ENCODE measurements at regions not wholly inside any gene's neighbourhood (a gene's known extent, or its start where the extent isn't known, plus 50 kb on each side); places are given as distances from the start of the nearest gene placed in this dataset.

- no peak for DNase-seq (ENCODE audit: extremely low read depth, insufficient read length)
- TF ChIP-seq, protein P1, sequence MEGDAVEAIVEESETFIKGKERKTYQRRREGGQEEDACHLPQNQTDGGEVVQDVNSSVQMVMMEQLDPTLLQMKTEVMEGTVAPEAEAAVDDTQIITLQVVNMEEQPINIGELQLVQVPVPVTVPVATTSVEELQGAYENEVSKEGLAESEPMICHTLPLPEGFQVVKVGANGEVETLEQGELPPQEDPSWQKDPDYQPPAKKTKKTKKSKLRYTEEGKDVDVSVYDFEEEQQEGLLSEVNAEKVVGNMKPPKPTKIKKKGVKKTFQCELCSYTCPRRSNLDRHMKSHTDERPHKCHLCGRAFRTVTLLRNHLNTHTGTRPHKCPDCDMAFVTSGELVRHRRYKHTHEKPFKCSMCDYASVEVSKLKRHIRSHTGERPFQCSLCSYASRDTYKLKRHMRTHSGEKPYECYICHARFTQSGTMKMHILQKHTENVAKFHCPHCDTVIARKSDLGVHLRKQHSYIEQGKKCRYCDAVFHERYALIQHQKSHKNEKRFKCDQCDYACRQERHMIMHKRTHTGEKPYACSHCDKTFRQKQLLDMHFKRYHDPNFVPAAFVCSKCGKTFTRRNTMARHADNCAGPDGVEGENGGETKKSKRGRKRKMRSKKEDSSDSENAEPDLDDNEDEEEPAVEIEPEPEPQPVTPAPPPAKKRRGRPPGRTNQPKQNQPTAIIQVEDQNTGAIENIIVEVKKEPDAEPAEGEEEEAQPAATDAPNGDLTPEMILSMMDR (IDR thresholded peaks at IDR 0.05; ENCODE audit: insufficient read depth, low read length, poor library complexity, severe bottlenecking) = no peak
- no peaks in the 10 kb centered on the region for H3K36me3 ChIP-seq (ENCODE audit: control insufficient read depth, insufficient read depth, low read length)
- peaks cover 2% of the 10 kb centered on the region for H3K27me3 ChIP-seq (replicated peaks; ENCODE audit: control insufficient read depth, insufficient read depth, low read length)
- no peak overlapping the region for H3K4me3 ChIP-seq (replicated peaks; ENCODE audit: low read depth, low read length)
Measured at GRCh38 chr1:229027158-229027557, 243.8 kb upstream of the RAB4A start.

DNA sequence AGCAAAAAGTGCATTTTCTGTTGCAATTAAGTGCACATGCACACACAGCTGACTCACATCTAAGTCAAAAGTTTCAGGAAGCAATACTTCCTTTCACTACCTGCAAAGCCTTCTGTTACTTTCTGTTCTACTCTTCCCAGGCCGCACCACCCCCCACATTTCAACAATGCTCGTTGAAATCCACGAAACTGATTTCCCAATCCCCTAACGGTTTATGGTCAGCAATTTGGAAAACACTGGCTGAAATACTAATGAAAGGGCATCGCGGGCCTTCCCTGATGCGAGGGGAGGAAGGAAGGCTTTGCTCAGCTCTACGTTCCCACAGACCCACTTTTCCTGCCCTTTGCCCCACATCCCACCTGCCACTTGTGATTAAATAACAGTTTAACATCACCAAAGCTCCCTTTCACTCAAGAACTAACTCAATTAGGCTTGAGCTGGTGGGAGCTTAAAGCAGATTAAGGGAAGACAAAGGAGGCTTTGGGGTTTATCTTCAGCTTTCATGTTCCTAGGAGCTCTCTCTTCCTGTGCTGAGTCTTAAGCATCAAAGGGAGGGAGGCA, 243.2 kb upstream of the RAB4A start:
- Histone ChIP-seq H3K4me3 (replicated peaks; ENCODE audit: low read depth, low read length) (no peak overlapping the region), H3K36me3 (ENCODE audit: control insufficient read depth, insufficient read depth, low read length) (no peaks in the 10 kb centered on the region), H3K27me3 (replicated peaks; ENCODE audit: control insufficient read depth, insufficient read depth, low read length) (peaks cover 2% of the 10 kb centered on the region)
- TF ChIP-seq, protein P1 (IDR thresholded peaks at IDR 0.05; ENCODE audit: insufficient read depth, low read length, poor library complexity, severe bottlenecking) = no peak
- no peak for DNase-seq (ENCODE audit: extremely low read depth, insufficient read length)

DNA sequence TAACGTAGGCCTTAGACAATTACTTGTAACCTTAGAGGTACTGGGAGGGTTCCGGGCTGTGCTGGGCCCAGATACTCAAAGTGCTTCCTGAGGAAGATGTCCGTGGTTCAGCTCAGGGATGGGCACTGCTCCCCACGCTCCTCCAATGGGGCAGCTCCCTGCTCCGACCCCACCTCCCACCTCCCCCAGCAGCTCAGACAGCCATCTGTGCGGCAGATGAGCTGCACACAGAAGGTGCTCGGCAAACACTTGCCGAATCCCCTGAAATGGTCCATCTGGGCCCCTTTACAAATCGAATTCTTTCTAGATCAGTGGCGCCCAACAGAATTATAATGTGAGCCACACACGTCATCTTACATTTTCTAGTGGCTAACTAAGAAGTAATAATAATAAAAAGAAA, 242.4 kb upstream of the RAB4A start:
- TF ChIP-seq, protein P1 (IDR thresholded peaks at IDR 0.05; ENCODE audit: insufficient read depth, low read length, poor library complexity, severe bottlenecking) = no peak

DNA sequence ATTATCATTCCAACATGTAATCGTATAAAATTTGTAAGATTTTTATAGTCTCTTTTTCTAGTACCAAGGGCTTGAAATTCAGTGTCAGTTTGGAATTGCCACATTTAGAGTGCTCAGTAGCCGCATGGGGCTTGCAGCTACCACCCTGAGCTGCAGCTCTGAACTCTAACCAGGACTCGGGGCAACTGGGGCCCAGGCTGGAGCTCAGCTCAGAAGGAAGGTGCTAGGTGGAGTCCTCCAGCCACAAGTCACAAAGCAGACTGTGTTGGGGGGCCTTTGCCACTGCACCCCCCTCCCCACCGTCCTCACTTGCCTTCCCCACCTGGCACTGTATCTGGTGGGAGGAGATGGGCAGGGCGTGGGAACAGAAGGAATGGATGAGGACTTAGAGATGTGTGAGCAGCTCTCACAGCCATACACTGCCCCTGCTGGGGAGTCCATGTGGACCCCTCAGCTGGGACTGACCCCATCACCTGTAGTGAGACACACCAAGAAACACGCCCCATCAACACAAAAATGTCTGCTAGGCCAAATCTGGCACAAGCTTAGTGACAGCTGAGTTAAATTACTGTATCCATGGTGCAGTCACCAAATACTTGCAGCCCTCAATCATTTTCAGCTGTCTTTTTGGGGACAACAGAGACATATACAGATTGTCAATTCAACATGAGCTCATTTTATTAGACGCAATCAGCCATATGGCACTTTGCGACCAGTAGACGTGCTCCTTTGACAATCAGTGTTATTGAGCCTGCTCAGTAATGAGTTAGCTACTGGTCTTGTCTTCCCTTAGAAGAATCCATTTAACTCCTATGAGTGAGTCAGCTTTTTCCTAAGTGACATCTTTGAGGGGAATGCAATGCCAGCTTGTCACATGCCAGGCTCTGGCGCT, 241.7 kb upstream of the RAB4A start:
- H3K27me3 ChIP-seq (replicated peaks; ENCODE audit: control insufficient read depth, insufficient read depth, low read length) = no peaks in the 10 kb centered on the region; the same call in none of the 2 replicates
- no peak for DNase-seq (ENCODE audit: extremely low read depth, insufficient read length)
- H3K4me3 ChIP-seq (replicated peaks; ENCODE audit: low read depth, low read length) = no peak overlapping the region
- no peaks in the 10 kb centered on the region for H3K36me3 ChIP-seq (ENCODE audit: control insufficient read depth, insufficient read depth, low read length)
- TF ChIP-seq, protein P1 (IDR thresholded peaks at IDR 0.05; ENCODE audit: insufficient read depth, low read length, poor library complexity, severe bottlenecking) = no peak

More for the DNA sequence above, 242.4 kb upstream of the RAB4A start:
- no peak for DNase-seq (ENCODE audit: extremely low read depth, insufficient read length)
- Histone ChIP-seq H3K36me3 (ENCODE audit: control insufficient read depth, insufficient read depth, low read length) (no peaks in the 10 kb centered on the region), H3K4me3 (replicated peaks; ENCODE audit: low read depth, low read length) (no peak overlapping the region), H3K27me3 (replicated peaks; ENCODE audit: control insufficient read depth, insufficient read depth, low read length) (peaks cover under 1% of the 10 kb centered on the region)

- Histone ChIP-seq H3K4me3 (replicated peaks; ENCODE audit: low read depth, low read length) (no peak overlapping the region), H3K36me3 (ENCODE audit: control insufficient read depth, insufficient read depth, low read length) (no peaks in the 10 kb centered on the region), H3K27me3 (replicated peaks; ENCODE audit: control insufficient read depth, insufficient read depth, low read length) (no peaks in the 10 kb centered on the region; the same call in none of the 2 replicates)
- no peak for DNase-seq (ENCODE audit: extremely low read depth, insufficient read length)
- TF ChIP-seq, protein P1 (IDR thresholded peaks at IDR 0.05; ENCODE audit: insufficient read depth, low read length, poor library complexity, severe bottlenecking) = no peak
Measured at GRCh38 chr1:229029879-229030235, 241.1 kb upstream of the RAB4A start.
